ENCODE measurements at regions not wholly inside any gene's neighbourhood (a gene's known extent, or its start where the extent isn't known, plus 50 kb on each side); places are given as distances from the start of the nearest gene placed in this dataset.

- TF ChIP-seq, protein P1, sequence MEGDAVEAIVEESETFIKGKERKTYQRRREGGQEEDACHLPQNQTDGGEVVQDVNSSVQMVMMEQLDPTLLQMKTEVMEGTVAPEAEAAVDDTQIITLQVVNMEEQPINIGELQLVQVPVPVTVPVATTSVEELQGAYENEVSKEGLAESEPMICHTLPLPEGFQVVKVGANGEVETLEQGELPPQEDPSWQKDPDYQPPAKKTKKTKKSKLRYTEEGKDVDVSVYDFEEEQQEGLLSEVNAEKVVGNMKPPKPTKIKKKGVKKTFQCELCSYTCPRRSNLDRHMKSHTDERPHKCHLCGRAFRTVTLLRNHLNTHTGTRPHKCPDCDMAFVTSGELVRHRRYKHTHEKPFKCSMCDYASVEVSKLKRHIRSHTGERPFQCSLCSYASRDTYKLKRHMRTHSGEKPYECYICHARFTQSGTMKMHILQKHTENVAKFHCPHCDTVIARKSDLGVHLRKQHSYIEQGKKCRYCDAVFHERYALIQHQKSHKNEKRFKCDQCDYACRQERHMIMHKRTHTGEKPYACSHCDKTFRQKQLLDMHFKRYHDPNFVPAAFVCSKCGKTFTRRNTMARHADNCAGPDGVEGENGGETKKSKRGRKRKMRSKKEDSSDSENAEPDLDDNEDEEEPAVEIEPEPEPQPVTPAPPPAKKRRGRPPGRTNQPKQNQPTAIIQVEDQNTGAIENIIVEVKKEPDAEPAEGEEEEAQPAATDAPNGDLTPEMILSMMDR (IDR thresholded peaks at IDR 0.05; ENCODE audit: insufficient read depth, low read depth, low read length), result no peak
- TF ChIP-seq EZH2 (IDR thresholded peaks at IDR 0.05; ENCODE audit: insufficient read depth, low read length), result no peak
Observed at GRCh38 chr9:108134486-108135128, 645.0 kb upstream of the KLF4 start.

All from astrocyte (in vitro differentiated cells and primary cell).